NCI-H82 treated with DMSO at 0.1 percent for 48 hours (cell line): ENCODE measurements at regions not wholly inside any gene's neighbourhood (a gene's known extent, or its start where the extent isn't known, plus 50 kb on each side); places are given as distances from the start of the nearest gene placed in this dataset.

Experiments used
- DNase-seq: peaks from one replicate; lab custom pipeline; 2025; ENCODE audit not compliant: unreplicated experiment; lab: John Stamatoyannopoulos, UW

DNA sequence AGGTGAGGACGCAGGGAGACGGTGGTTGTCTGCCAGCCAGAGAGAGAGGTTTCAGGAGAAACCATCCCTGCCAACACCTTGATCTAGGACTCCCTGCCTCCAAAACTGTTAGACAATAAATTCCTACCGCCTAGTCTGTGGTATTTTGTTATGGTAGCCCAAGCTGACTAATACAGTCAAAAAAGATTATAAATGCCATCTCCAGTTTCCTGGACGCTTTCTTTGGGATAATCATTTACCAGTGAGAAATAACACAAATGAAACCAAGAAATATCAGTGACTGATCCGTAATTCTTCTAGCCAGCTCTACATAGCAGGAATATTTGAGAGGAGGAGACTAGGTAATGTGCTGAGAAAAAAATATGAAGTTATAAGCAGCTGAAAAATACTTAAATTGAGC lies 707.8 kb upstream of the LMCD1 start:
- DNase-seq, result no peak

DNA sequence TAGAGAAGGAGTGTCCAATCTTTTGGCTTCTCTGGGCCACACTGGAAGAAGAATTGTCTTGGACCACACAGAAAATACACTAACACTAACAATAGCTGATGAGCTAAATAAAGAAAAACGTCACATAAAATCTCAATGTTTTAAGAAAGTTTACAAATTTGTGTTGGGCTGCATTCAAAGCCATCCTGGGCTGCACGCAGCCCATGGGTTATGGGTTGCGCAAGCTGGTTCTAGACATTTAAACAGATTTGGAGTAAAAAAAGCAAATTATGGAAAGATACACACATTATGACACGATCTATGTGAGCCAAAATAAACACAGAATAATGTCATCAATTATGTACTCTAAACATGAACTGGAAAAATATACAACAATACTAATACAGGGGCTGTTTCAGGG lies 703.3 kb upstream of the LMCD1 start:
- no peak for DNase-seq

DNA sequence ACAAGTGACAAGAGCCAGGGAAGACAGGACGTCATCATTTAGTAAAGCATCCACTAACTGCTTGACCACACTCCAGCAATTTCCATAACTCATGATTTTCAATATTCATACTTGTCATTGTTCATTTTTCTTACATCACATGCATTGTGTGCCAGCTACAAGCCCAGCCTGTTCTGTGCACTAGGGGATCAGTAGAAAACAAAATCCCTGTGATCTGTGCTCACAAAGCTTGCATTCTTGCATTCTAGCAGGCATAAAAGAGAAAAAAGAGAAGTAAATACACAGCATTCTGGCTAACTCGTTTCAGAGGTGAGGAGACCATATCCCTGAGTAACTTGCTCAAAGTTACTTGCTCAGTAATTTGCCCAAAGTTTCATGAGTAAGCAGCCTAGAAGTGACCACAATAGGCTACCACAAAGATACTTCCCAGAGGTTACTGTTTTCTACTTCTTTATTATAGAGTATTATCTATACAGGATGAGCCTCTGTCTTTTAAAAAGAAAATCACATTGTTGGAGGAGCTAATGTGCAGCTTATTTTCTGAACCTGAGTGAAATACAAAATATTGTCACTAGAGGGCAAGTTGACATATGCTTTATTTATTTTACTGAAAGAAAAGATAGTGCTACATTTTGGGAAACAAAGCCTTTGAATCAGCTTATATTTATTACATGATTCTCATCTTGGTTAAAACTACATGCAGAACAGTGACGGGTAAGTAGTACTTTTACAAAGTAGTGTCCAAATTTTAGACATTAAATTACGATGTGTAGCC lies 701.4 kb upstream of the LMCD1 start:
- DNase-seq, result no peak

GRCh38 chr3:7812490-7812889 lies 689.1 kb upstream of the LMCD1 start:
- DNase-seq, result no peak

GRCh38 chr3:7813365-7813764 lies 688.3 kb upstream of the LMCD1 start:
- DNase-seq, result no peak

DNA sequence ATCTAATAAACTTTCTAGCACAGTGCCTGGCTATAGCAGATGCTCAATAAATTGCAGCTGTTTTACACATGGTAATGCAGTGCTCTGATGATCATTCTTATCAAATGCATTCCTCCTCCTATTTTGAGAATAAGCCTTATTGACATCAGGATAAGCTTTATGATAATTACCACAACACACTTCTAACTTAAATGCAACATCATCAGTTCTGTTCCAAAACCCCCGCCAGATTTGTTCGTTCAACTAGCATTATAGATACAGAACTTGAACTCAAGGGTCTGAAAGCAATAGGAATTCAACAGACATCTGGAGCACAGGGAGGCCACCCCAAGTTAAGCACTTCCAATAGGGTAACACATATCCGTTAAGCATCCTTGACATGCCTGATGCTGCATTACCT lies 684.4 kb upstream of the LMCD1 start:
- DNase-seq, result no peak

GRCh38 chr3:7820969-7821368 lies 680.7 kb upstream of the LMCD1 start:
- DNase-seq, result no peak

- no peak for DNase-seq
Measured at GRCh38 chr3:7821858-7822257, 679.8 kb upstream of the LMCD1 start.

DNA sequence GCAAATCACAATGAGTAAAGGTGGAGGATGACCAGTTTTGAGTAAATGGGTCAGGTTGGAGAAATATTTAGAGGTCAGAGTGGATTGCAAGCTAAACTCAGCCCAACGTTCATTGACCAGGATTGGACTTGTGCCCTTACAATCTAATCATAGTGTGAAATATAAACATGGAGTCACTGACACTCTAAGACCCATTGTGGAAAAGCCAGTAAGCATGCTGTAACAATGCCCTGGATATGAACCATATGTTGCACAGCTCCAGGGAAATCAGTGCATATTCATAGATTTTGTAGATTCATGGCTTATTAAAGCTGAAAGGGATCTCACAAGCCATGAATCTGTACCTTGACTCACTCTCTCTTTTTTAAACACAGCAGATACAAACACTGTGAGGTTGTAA lies 660.2 kb upstream of the LMCD1 start:
- DNase-seq, result no peak

GRCh38 chr3:7843441-7843840 lies 658.2 kb upstream of the LMCD1 start:
- DNase-seq, result no peak

DNA sequence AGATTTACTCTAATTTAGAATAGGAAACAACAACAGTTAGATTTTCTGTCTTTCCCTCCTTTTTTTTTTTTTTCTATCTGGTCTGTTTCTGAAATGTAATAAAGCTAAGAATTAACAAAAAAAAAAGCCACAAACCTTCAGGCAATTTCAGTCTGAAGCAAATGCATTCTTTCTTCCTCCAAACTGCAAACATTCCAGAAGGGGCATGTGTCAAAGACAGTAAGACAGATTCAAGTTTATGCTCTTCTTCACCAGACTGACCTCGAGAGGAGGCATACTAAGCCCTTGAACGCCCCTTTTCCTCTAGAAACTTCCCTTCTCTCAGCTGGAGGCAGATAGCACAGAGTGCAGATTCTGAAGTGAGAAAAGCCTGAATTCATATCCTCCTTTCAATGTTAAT lies 654.6 kb upstream of the LMCD1 start:
- DNase-seq, result no peak

GRCh38 chr3:7847521-7847920 lies 654.1 kb upstream of the LMCD1 start:
- DNase-seq, result no peak

DNA sequence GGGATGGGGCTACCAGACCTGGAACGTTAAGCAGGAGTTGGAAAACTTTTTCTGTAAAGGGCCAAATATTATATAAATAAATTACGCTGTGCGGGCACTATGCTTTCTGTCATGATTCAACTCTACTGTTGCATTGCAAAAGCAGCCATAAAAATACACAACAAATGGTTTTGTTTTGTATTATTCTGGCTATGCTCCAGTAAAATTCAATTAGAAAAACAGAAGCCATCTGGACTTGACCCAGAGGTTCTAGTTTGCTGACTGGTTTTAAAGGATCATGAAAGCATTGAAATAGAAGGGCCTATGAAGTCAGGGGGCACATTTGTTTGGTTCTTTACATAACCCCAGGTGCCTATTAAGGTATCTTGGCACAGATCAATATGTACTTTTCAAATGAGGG lies 647.4 kb upstream of the LMCD1 start:
- DNase-seq, result no peak

DNA sequence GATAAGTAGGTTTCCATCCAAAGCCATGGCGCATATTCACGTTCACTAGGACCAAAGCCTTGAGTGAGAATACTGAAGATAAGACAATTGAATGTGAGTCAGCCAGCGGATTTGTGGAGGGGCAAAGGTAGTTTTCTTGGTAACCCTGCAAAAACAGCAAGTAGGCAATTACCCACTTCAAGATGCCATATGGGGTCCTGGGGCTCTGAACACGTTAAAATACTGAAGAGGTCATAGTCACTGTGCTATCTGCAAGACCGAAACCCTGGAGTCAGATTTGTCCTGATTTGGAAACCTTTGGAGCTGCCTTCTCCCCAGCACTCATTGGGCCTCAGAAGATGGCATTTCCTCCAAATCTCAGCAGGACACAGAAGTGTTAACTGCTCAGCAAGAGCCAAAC lies 646.9 kb upstream of the LMCD1 start:
- DNase-seq, result no peak

- DNase-seq, result no peak
Measured at GRCh38 chr3:7865611-7866010, 636.0 kb upstream of the LMCD1 start.

GRCh38 chr3:7867587-7867986 lies 634.0 kb upstream of the LMCD1 start:
- no peak for DNase-seq

GRCh38 chr3:7871003-7871560 lies 630.5 kb upstream of the LMCD1 start:
- no peak for DNase-seq

- no peak for DNase-seq
Measured at GRCh38 chr3:7874116-7874515, 627.5 kb upstream of the LMCD1 start.

DNA sequence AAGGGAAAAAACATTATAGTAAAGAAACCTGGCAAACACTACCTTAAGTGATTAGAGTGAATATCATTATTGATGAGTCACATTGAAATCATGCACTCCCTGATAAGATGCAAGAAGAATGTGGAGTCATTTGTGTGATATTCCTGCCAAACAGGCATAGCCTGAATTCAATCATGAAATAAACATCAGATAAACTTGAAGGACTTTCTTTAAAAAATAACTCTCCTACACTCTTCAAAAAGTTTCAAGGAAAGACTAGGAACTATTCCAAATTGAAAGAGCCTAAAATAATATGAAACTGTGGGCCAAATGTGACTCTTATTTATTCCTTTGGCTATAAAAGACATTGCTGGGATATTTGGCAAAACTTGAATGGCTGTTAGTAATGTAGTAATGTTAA lies 625.7 kb upstream of the LMCD1 start:
- DNase-seq, result no peak

DNA sequence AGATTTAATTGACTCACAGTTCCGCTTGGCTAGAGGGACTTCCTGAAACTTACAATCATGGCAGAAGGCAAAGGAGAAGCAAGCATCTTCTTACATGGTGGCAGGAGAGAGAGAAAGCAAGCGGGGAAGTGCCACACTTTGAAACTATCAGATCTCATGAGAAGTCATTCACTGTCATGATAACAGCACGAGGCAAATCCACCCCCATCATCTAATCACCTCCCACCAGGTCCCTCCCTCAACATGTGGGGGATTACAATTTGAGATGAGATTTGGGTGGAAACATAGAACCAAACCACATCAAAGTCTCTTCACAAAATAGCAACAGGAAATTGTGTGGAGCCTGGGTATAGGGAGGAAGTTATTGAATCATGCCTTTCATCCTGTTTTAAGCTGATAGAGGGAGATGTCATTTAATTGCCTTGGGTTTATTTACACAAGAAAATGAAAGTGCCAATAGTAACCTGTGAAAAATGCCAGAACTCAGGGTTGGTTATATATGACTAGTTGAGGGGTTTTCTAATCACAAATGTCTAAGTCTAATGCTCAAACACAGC lies 624.8 kb upstream of the LMCD1 start:
- DNase-seq, result no peak

GRCh38 chr3:7877312-7877711 lies 624.3 kb upstream of the LMCD1 start:
- no peak for DNase-seq

GRCh38 chr3:7879572-7879971 lies 622.1 kb upstream of the LMCD1 start:
- no peak for DNase-seq

DNA sequence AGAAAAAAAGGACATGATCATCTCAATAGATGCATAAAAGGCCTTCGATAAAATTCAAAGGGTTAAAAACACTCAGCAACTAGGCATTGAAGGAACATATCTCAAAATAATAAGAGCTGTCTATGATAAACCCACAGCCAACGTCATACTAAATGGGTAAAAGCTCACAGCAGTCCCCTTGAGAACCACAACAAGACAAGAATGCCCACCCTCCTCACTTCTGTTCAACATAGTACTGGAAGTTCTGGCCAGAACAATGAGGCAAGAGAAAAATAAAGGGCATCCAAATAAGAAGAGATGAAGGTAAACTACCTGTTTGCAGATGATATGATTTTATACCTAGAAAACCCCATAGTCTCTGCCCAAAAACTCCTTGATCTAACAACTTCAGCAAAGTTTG lies 619.7 kb upstream of the LMCD1 start:
- no peak for DNase-seq
